ENCODE measurements at regions not wholly inside any gene's neighbourhood (a gene's known extent, or its start where the extent isn't known, plus 50 kb on each side); places are given as distances from the start of the nearest gene placed in this dataset.

DNA sequence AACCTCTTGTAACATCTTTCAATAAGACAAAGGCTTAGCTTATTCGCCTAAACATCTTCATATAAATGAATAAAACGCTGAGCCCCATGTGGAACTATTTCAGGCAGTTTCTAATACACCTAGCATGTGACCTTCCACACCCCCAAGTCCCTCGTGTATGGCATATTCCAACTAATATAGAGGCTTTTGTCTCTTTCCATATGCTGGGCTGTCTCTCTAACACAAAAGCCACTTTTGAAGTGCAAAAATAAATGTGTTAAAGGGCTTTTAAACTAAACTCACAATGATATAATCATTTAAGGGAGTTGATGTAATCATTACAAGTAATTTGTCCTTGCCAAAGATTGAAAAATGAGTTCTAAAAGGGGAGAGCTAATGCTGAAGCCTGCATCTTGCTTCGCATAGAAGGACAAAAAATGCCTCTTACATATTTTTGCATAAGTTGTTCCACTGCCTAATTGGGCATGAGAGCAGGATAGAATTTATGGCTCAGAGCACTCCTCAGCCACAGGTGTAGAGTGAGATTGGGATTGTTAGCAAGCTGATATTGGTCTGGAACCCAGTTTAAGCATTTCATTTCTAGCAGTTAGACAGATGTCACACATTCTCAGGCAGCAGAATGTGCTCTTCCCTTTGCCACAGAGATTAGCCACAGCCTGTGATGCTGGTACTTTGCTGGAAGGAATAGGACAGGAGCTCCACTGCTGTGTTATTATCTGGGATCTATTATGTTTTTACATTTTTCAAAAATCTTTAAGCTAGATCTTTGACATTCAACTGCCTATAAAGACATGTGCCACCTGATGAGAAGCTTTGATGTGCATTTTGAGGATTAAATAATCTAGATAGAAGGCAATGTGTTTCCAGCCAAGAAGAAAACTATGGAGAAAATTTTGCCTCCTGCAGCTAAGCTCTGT lies 1044.4 kb downstream of the ADGRL2 start:
- H3K4me3 ChIP-seq (ENCODE audit: low read depth, low read length) = no peak overlapping the region
- TF ChIP-seq, protein P1, sequence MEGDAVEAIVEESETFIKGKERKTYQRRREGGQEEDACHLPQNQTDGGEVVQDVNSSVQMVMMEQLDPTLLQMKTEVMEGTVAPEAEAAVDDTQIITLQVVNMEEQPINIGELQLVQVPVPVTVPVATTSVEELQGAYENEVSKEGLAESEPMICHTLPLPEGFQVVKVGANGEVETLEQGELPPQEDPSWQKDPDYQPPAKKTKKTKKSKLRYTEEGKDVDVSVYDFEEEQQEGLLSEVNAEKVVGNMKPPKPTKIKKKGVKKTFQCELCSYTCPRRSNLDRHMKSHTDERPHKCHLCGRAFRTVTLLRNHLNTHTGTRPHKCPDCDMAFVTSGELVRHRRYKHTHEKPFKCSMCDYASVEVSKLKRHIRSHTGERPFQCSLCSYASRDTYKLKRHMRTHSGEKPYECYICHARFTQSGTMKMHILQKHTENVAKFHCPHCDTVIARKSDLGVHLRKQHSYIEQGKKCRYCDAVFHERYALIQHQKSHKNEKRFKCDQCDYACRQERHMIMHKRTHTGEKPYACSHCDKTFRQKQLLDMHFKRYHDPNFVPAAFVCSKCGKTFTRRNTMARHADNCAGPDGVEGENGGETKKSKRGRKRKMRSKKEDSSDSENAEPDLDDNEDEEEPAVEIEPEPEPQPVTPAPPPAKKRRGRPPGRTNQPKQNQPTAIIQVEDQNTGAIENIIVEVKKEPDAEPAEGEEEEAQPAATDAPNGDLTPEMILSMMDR (conservative IDR thresholded peaks at IDR 0.05; ENCODE audit: low read depth, low read length) = no peak
- no peak for DNase-seq (ENCODE audit: low read depth)

DNA sequence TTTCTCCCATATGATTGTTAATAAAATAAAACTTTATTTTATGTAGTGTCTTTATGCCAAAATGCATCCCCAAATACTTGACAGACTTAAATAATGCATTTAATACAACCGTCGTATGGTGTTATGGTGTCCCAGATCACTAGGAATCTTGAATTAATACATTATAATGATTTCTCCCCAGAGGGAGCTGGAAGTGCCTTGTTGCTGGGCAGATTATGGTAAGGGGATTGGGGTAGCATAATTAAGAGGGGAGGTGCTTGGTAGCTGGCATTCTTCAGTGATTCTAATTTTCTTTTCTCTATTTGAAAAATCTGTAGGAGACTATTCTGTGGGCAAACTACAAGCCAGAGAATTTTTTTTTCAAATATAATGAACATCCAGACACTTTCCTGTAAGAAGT lies 1043.7 kb downstream of the ADGRL2 start:
- no peak for DNase-seq (ENCODE audit: low read depth)
- TF ChIP-seq, protein P1 (conservative IDR thresholded peaks at IDR 0.05; ENCODE audit: low read depth, low read length) = no peak
- no peak overlapping the region for H3K4me3 ChIP-seq (ENCODE audit: low read depth, low read length)

DNA sequence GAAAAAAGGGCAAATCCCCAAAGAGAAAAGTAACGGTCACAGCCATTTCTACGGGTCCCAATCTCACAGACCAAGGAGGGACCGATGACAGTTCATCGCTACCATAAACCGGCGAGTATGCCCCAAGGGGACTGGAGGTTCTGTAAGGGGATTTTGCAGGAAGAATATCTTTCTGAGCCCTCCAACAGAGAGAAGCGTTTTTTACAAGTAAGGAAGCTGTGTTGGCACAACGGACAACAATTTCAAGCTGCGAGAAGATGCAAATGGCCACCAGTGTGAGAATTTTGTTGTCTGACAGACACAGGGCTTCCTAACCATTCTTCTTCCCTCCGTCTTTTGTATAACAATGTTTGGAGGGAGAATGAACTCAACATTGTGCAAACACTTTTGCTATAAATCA lies 1043.1 kb downstream of the ADGRL2 start:
- no peak for DNase-seq (ENCODE audit: low read depth)
- H3K4me3 ChIP-seq (ENCODE audit: low read depth, low read length) = no peak overlapping the region
- TF ChIP-seq, protein P1 (conservative IDR thresholded peaks at IDR 0.05; ENCODE audit: low read depth, low read length) = no peak

DNA sequence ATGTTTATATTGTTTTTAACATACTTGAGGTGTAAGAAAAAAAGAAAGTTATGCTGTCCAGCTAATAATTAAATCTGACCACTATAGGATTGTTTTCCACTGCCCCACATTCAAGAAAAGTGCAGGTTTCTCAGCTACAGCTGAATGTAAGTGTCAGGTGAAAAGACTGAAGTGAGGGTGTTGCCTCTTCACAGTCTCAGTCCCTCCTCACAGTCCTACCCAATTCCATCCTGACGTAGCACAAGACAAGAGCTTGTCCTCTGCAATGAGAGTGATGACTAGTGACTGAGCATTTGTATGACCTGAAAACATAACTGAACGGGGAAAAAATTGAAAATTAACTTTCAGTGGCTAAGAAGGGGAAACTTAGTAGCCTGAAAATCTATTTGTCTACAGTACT lies 1039.5 kb downstream of the ADGRL2 start:
- no peak overlapping the region for H3K4me3 ChIP-seq (ENCODE audit: low read depth, low read length)
- TF ChIP-seq, protein P1 (conservative IDR thresholded peaks at IDR 0.05; ENCODE audit: low read depth, low read length) = no peak
- no peak for DNase-seq (ENCODE audit: low read depth)

DNA sequence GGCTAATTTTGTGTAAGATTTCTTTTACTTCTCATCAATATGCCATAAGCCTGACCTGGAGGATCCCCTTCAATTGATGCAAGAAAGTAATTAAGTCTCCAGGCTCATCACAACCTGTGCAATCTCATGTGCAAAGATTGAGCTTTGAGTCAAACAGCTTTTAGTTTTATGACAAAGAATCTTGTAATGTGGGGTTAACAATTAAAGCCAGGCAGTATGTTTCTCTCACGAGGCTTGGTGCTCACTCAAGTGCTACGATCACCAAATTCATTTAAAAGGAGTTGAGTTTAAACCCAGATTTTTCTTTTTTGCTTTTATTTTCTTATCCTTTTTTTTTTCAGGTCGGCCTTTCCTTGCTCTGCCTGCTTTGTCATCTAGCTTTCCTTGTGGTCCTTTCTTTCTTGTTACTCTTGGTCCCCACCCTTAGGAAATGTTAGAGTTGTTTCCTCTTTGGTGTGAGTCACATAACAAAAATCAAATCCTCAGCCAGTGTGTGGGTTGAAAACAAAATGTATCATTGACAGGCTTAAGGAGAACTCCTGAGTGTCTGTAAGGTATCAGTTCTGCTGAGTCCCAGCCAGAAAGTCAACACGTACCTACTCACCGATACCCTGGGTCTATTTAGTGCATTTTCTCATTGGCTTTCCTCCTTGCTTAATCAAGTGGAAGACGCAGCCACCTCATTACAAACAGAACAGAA lies 1037.2 kb downstream of the ADGRL2 start:
- H3K4me3 ChIP-seq (ENCODE audit: low read depth, low read length) = no peak overlapping the region
- TF ChIP-seq, protein P1 (conservative IDR thresholded peaks at IDR 0.05; ENCODE audit: low read depth, low read length) = no peak
- peak; percentile 2 for DNase-seq (ENCODE audit: low read depth)

DNA sequence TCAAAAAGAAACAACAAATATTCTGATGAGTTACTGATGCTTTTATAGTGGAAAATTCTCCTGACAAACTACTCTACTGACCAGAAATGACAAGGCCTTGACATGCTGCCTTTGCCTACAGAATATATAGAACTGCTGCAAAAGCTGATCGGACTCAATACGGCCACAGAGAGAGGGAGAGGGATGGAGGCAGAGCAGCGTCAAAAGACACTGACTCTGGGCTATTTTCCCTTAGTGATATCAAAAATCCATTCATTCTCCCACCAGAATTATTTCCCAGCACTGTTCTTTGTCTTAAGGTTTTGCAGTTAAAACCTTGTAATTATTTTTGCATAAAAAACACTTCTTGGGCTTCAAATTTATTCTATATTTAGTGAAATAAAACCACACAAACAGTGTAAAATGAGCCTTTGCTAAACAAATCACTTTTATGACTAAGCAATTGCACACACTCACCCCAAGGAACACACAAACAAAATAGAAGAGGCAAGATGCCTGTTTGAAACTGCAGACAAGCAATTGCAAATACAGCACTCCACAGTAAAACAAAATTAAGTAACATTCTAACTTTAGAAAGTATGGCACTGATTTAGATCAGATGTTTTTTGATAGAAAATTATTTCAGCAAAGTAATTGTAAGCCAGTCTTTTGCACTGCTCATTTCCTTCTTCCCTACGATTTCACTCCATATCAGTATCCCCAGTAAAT lies 1036.4 kb downstream of the ADGRL2 start:
- DNase-seq (ENCODE audit: low read depth) = no peak
- H3K4me3 ChIP-seq (ENCODE audit: low read depth, low read length) = no peak overlapping the region
- TF ChIP-seq, protein P1 (conservative IDR thresholded peaks at IDR 0.05; ENCODE audit: low read depth, low read length) = no peak
